Endothelial cell of umbilical vein (primary cell): ENCODE measurements at regions not wholly inside any gene's neighbourhood (a gene's known extent, or its start where the extent isn't known, plus 50 kb on each side); places are given as distances from the start of the nearest gene placed in this dataset.

Source experiments
- BruUV-seq: library from RNA; stranded (reverse); fragments of 400-500 nt; replicated peaks from 2 replicates; lab custom pipeline; 2021; lab: Mats Ljungman, UMichigan
- CTCF ChIA-PET: fragments of 300-600, 350-600 bp; sonication (Branson Sonifier 250); formaldehyde crosslinking; loops from one replicate; lab custom pipeline; 2021; ENCODE audit warnings: antibody characterized with exemption, inconsistent platforms; lab: Charles Lee
- POLR2A ChIA-PET: fragments of 300-600, 350-600 bp; sonication (Branson Sonifier 250); formaldehyde crosslinking; loops from one replicate; lab custom pipeline; 2021; ENCODE audit warnings: antibody characterized with exemption, inconsistent platforms; lab: Charles Lee
- DNase-seq: peaks from one replicate; pipeline ENCODE4 v3.0.0-alpha.2; 2011; ENCODE audit warnings: low read depth, low spot score
- FAIRE-seq: peaks from 2 replicates; lab custom pipeline; 2011; peaks lifted over from hg19 to GRCh38; lab: Jason Lieb, UNC
- H2AFZ ChIP-seq: 2 replicates; pipeline ENCODE4 v1.6.0; 2012; ENCODE audit warnings: low read depth, low read length, control low read depth, inconsistent platforms
- H3K27ac ChIP-seq: 2 replicates; pipeline ENCODE4 v1.5.1; 2011; ENCODE audit warnings: low read depth, mild to moderate bottlenecking, control low read depth, low read length, moderate library complexity; ENCODE audit not compliant: insufficient read depth
- H3K27me3 ChIP-seq, 2 experiments: 2 replicates each; pipeline versions ENCODE4 v1.6.0 to v1.6.1; 2011; ENCODE audit warnings: low read length in 2 of 2, mixed read lengths in 1 of 2; ENCODE audit not compliant: control insufficient read depth in 2 of 2, insufficient read depth in 2 of 2
- H3K36me3 ChIP-seq, 2 experiments: 2 replicates in 1 of 2; 3 replicates in 1 of 2; pipeline ENCODE4 v1.5.1; 2011; ENCODE audit warnings: low read length in 2 of 2, mild to moderate bottlenecking in 1 of 2, moderate library complexity in 1 of 2; ENCODE audit not compliant: control insufficient read depth in 2 of 2, insufficient read depth in 2 of 2; ENCODE audit errors: extremely low read depth in 1 of 2
- H3K4me1 ChIP-seq: 3 replicates; pipeline ENCODE4 v1.5.1; 2011; ENCODE audit warnings: mild to moderate bottlenecking, low read length; ENCODE audit not compliant: control insufficient read depth, insufficient read depth; ENCODE audit errors: extremely low read depth
- H3K4me2 ChIP-seq: 2 replicates; pipeline ENCODE4 v1.6.1; 2011; ENCODE audit warnings: low read length, control low read depth, mixed read lengths; ENCODE audit not compliant: insufficient read depth
- H3K4me3 ChIP-seq, 3 experiments: fragments of 200-600 bp in 1 of 3; sonication (generic), shearing (Covaris generic) in 1 of 3; replicated peaks in 1 of 3; 2 replicates each; pipeline ENCODE4 v1.5.1; 2011 to 2016; ENCODE audit warnings: control low read depth in 3 of 3, low read length in 3 of 3, mild to moderate bottlenecking in 2 of 3, inconsistent platforms in 1 of 3, low read depth in 1 of 3, moderate library complexity in 1 of 3; ENCODE audit not compliant: insufficient read depth in 1 of 3
- H3K79me2 ChIP-seq: 2 replicates; pipeline ENCODE4 v1.6.0; 2012; ENCODE audit warnings: low read length, inconsistent platforms; ENCODE audit not compliant: control insufficient read depth, insufficient read depth
- H3K9ac ChIP-seq: replicated peaks from 2 replicates; pipeline ENCODE3; 2011; ENCODE audit warnings: low read length, control low read depth; ENCODE audit not compliant: insufficient read depth; ENCODE audit errors: extremely low read depth
- H3K9me1 ChIP-seq: replicated peaks from 3 replicates; pipeline ENCODE4 v1.6.0; 2011; ENCODE audit warnings: mild to moderate bottlenecking, low read length; ENCODE audit not compliant: control insufficient read depth, insufficient read depth; ENCODE audit errors: extremely low read depth
- H3K9me3 ChIP-seq: replicated peaks from 2 replicates; pipeline ENCODE4 v1.5.1; 2012; ENCODE audit warnings: low read length, inconsistent platforms; ENCODE audit not compliant: control insufficient read depth, insufficient read depth
- H4K20me1 ChIP-seq: replicated peaks from 2 replicates; pipeline ENCODE3; 2011; ENCODE audit warnings: mild to moderate bottlenecking, low read length; ENCODE audit not compliant: control insufficient read depth, insufficient read depth; ENCODE audit errors: extremely low read depth
- EZH2 ChIP-seq: IDR thresholded peaks from 2 replicates; pipeline ENCODE4 v1.6.1; 2012; ENCODE audit warnings: borderline replicate concordance, low read depth, mild to moderate bottlenecking, moderate library complexity, low read length, inconsistent platforms; ENCODE audit not compliant: severe bottlenecking
- FOS ChIP-seq: IDR thresholded peaks from 2 replicates; pipeline ENCODE4 v1.6.1; 2011; ENCODE audit warnings: mild to moderate bottlenecking, low read length, moderate library complexity, borderline replicate concordance; ENCODE audit not compliant: insufficient read depth
- GATA2 ChIP-seq: IDR thresholded peaks from 2 replicates; pipeline ENCODE4 v1.7.0; 2011; ENCODE audit warnings: low read depth, mild to moderate bottlenecking, moderate library complexity, mixed read lengths, low read length; ENCODE audit not compliant: insufficient read length, insufficient read depth
- JUN ChIP-seq: IDR thresholded peaks from 2 replicates; pipeline ENCODE4 v1.6.1; 2011; ENCODE audit warnings: borderline replicate concordance, low read depth; ENCODE audit not compliant: insufficient read length, insufficient read depth
- POLR2A ChIP-seq: IDR thresholded peaks from 2 replicates; pipeline ENCODE4 v1.6.1; 2012; ENCODE audit warnings: low read depth, mild to moderate bottlenecking, control low read depth, low read length
- POLR2AphosphoS5 ChIP-seq: IDR thresholded peaks from 2 replicates; pipeline ENCODE4 v1.6.1; 2012; ENCODE audit warnings: low read depth, mild to moderate bottlenecking, control low read depth, low read length, moderate library complexity; ENCODE audit not compliant: insufficient read depth
- dilution Hi-C: fragments of 300-500 bp; cut with MboI; formaldehyde crosslinking; loops from one replicate; pipeline ENCODE4 v1.15.0; 2019; ENCODE audit warnings: low sequenced_read_pairs; ENCODE audit not compliant: extremely low pct_ligation_motif_present
- intact Hi-C: fragments of 100-400 bp; cut with micrococcal nuclease; formaldehyde crosslinking; loops from one replicate; pipeline ENCODE4 v1.10.0; 2022
- TF ChIP-seq, protein P1 (sequence below): IDR thresholded peaks from 2 replicates; pipeline ENCODE4 v1.6.1; 2011; ENCODE audit not compliant: insufficient read depth, insufficient read length

DNA sequence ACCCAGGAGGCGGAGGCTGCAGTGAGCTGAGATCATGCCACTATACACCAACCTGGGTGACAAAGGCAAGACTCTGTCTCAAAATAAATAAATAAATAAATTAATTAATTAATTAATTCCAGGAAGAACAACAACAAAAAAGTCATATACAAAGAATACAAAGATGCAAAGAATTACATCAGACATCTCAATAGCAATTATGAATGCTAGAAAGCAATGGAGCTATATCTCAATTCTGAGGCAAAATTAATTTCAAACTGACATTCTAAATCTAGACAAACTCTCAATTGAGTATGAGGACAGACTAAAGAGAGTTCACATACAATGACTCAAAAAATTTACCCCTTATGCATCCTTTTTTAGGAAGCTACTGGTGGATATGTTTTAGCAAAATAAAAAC lies 69.6 kb upstream of the CTNNB1 start:
- DNase-seq, result no peak
- dilution Hi-C loops, result no loop called here

DNA sequence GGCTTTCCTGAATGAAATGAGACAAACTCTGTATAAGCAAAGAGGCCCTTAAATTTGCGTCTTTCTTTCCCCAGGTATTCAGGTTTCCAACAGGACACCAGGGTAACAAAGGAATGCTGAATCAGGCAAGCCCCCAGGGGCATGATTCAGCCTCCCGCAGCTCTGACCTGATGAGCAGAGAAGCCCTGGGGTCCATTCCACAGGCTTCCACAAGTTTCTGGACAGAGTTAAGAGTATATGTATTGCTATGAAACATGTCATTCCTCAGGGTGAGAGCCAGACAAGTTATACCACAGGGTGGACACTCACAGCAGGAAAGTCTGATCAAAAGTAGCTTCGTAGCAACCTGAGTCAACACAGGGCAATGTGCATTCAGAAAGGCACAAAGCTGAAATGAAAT lies 68.1 kb upstream of the CTNNB1 start:
- Histone ChIP-seq H3K4me3 (no peak overlapping the region), H3K79me2 (no peaks in the 10 kb centered on the region), H3K9me3 (no peaks in the 10 kb centered on the region), H3K36me3 (no peaks in the 10 kb centered on the region), H3K9me1 (no peaks in the 10 kb centered on the region), H3K4me2 (no peak overlapping the region), H3K27me3 (no peaks in the 10 kb centered on the region), H3K27ac (no peak overlapping the region), H2AFZ (no peak overlapping the region), H3K9ac (no peak overlapping the region), H4K20me1 (no peaks in the 10 kb centered on the region), H3K4me1 (no peaks in the 10 kb centered on the region)
- no peak for FAIRE-seq
- DNase-seq, result no peak
- POLR2A ChIA-PET, result no interaction called here
- dilution Hi-C loops (no loop called here), intact Hi-C loops (no loop called here)
- CTCF ChIA-PET, result no interaction called here
- TF ChIP-seq EZH2, result no peak
- TF ChIP-seq, protein P1, sequence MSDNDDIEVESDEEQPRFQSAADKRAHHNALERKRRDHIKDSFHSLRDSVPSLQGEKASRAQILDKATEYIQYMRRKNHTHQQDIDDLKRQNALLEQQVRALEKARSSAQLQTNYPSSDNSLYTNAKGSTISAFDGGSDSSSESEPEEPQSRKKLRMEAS, result no peak
- TF ChIP-seq FOS, result no peak
- no TSS peak for BruUV-seq

More for the DNA sequence above, 69.6 kb upstream of the CTNNB1 start:
- FAIRE-seq, result no peak
- Histone ChIP-seq H2AFZ (no peak overlapping the region), H3K27ac (no peak overlapping the region), H3K4me1 (no peaks in the 10 kb centered on the region), H3K27me3 (no peaks in the 10 kb centered on the region), H3K9me3 (no peaks in the 10 kb centered on the region), H3K4me2 (no peak overlapping the region), H3K4me3 (no peak overlapping the region), H3K79me2 (no peaks in the 10 kb centered on the region), H3K9me1 (no peaks in the 10 kb centered on the region), H4K20me1 (no peaks in the 10 kb centered on the region), H3K9ac (no peak overlapping the region), H3K36me3 (no peaks in the 10 kb centered on the region)
- POLR2A ChIA-PET, result no interaction called here
- intact Hi-C loops, result no loop called here
- CTCF ChIA-PET, result no interaction called here
- no TSS peak for BruUV-seq
- TF ChIP-seq JUN (no peak), POLR2AphosphoS5 (no peak), POLR2A (no peak), FOS (no peak), GATA2 (no peak)
- TF ChIP-seq, protein P1, result no peak
